HEK293 (cell line): ENCODE measurements at regions not wholly inside any gene's neighbourhood (a gene's known extent, or its start where the extent isn't known, plus 50 kb on each side); places are given as distances from the start of the nearest gene placed in this dataset.
A peak's percentile ranks its signal among the peaks of the same experiment; 100 is the strongest.

Experiments
- CTCF ChIA-PET: fragments of 350-600 bp; formaldehyde crosslinking; extraction: SDS; loops from one replicate; lab custom pipeline; 2021; ENCODE audit warnings: antibody characterized with exemption; lab: Yijun Ruan, JAX
- POLR2A ChIA-PET: fragments of 300-600 bp; formaldehyde crosslinking; extraction: SDS; loops from one replicate; lab custom pipeline; 2020; ENCODE audit warnings: antibody characterized with exemption, inconsistent platforms; lab: Yijun Ruan, JAX
- H3K27ac ChIP-seq: fragments of 200-500 bp; sonication (Bioruptor generic); 2 replicates; pipeline ENCODE4 v1.5.1; 2014; ENCODE audit warnings: low read depth, low read length, control low read depth, inconsistent platforms; ENCODE audit errors: extremely low read depth
- H3K36me3 ChIP-seq, 2 experiments: fragments of 200-500 bp in 1 of 2; sonication (Bioruptor generic) in 1 of 2; 1 replicate in 1 of 2; 2 replicates in 1 of 2; pipeline ENCODE4 v1.5.1; 2014 to 2017; ENCODE audit warnings: inconsistent platforms in 2 of 2, low read length in 2 of 2; ENCODE audit not compliant: control insufficient read depth in 2 of 2, insufficient read depth in 1 of 2
- H3K4me1 ChIP-seq: fragments of 200-500 bp; sonication (Bioruptor generic); 2 replicates; pipeline ENCODE4 v1.5.1; 2014; ENCODE audit warnings: mild to moderate bottlenecking, low read length, inconsistent platforms; ENCODE audit not compliant: control insufficient read depth, insufficient read depth
- H3K4me3 ChIP-seq: 2 replicates; pipeline ENCODE4 v1.5.1; 2011; ENCODE audit warnings: low read depth, mild to moderate bottlenecking, control low read depth, low read length, moderate library complexity
- H3K9me3 ChIP-seq: fragments of 200-500 bp; sonication (Bioruptor generic); 2 replicates; pipeline ENCODE4 v1.5.1; 2014; ENCODE audit warnings: low read depth, low read length, inconsistent platforms; ENCODE audit not compliant: control insufficient read depth, insufficient read depth
- ATF2 ChIP-seq: fragments of 450-650 bp; formaldehyde crosslinking; IDR thresholded peaks from 2 replicates; pipeline ENCODE4 v1.5.1; 2016; ENCODE audit warnings: missing biosample characterization, missing genetic modification characterization, low read depth
- EGR2 ChIP-seq: fragments of 450-650 bp; formaldehyde crosslinking; IDR thresholded peaks from 2 replicates; pipeline ENCODE4 v1.5.1; 2016; ENCODE audit warnings: low read depth, missing biosample characterization, missing genetic modification characterization
- GLIS1 ChIP-seq: fragments of 450-650 bp; formaldehyde crosslinking; IDR thresholded peaks from 2 replicates; pipeline ENCODE4 v1.5.1; 2016; ENCODE audit warnings: missing biosample characterization, missing genetic modification characterization
- HIC1 ChIP-seq: fragments of 450-650 bp; formaldehyde crosslinking; IDR thresholded peaks from 2 replicates; pipeline ENCODE4 v1.5.1; 2016; ENCODE audit warnings: missing biosample characterization, missing genetic modification characterization
- HOXA7 ChIP-seq: sonication (generic); formaldehyde crosslinking; IDR thresholded peaks from 2 replicates; pipeline ENCODE4 v1.8.1; 2022; ENCODE audit warnings: missing genetic modification reagents, borderline replicate concordance
- KLF9 ChIP-seq: fragments of 450-650 bp; formaldehyde crosslinking; IDR thresholded peaks from 2 replicates; pipeline ENCODE4 v1.5.1; 2016; ENCODE audit warnings: missing biosample characterization, missing genetic modification characterization, low read depth
- SP7 ChIP-seq: fragments of 450-650 bp; formaldehyde crosslinking; IDR thresholded peaks from 2 replicates; pipeline ENCODE4 v1.5.1; 2016; ENCODE audit warnings: missing biosample characterization, missing genetic modification characterization
- YY2 ChIP-seq: fragments of 450-650 bp; formaldehyde crosslinking; IDR thresholded peaks from 2 replicates; pipeline ENCODE4 v1.5.1; 2016; ENCODE audit warnings: missing biosample characterization, missing genetic modification characterization
- ZBTB44 ChIP-seq: fragments of 450-650 bp; IDR thresholded peaks from 2 replicates; pipeline ENCODE4 v1.5.1; 2018; ENCODE audit warnings: missing biosample characterization, mild to moderate bottlenecking, missing genetic modification characterization
- ZBTB48 ChIP-seq: fragments of 450-650 bp; formaldehyde crosslinking; IDR thresholded peaks from 2 replicates; pipeline ENCODE4 v1.5.1; 2016; ENCODE audit warnings: missing biosample characterization, missing genetic modification characterization
- ZFHX2 ChIP-seq: fragments of 450-650 bp; formaldehyde crosslinking; conservative IDR thresholded peaks from 2 replicates; pipeline ENCODE4 v1.5.1; 2016; ENCODE audit warnings: missing biosample characterization, missing genetic modification characterization
- ZNF26 ChIP-seq: fragments of 450-650 bp; formaldehyde crosslinking; IDR thresholded peaks from 2 replicates; pipeline ENCODE4 v1.5.1; 2016; ENCODE audit warnings: missing biosample characterization, missing genetic modification characterization
- ZNF335 ChIP-seq: fragments of 450-650 bp; formaldehyde crosslinking; conservative IDR thresholded peaks from 2 replicates; pipeline ENCODE4 v1.5.1; 2016; ENCODE audit warnings: missing biosample characterization, missing genetic modification characterization
- ZNF423 ChIP-seq: fragments of 450-650 bp; formaldehyde crosslinking; IDR thresholded peaks from 2 replicates; pipeline ENCODE4 v1.5.1; 2016; ENCODE audit warnings: missing biosample characterization, missing genetic modification characterization
- ZNF48 ChIP-seq: fragments of 450-650 bp; formaldehyde crosslinking; IDR thresholded peaks from 2 replicates; pipeline ENCODE4 v1.5.1; 2016; ENCODE audit warnings: missing biosample characterization, missing genetic modification characterization
- ZNF585B ChIP-seq: fragments of 450-650 bp; formaldehyde crosslinking; IDR thresholded peaks from 2 replicates; pipeline ENCODE4 v1.5.1; 2016; ENCODE audit warnings: missing biosample characterization, missing genetic modification characterization
- ZNF600 ChIP-seq: fragments of 450-650 bp; formaldehyde crosslinking; IDR thresholded peaks from 2 replicates; pipeline ENCODE4 v1.5.1; 2016; ENCODE audit warnings: missing biosample characterization, missing genetic modification characterization
- ZNF654 ChIP-seq: fragments of 450-650 bp; formaldehyde crosslinking; IDR thresholded peaks from 2 replicates; pipeline ENCODE4 v1.5.1; 2016; ENCODE audit warnings: low read depth, missing biosample characterization, missing genetic modification characterization
- ZSCAN5A ChIP-seq: fragments of 450-650 bp; formaldehyde crosslinking; IDR thresholded peaks from 2 replicates; pipeline ENCODE4 v1.5.1; 2016; ENCODE audit warnings: missing biosample characterization, missing genetic modification characterization
- TF ChIP-seq, protein P1 (sequence below): fragments of 450-650 bp; formaldehyde crosslinking; IDR thresholded peaks from 2 replicates; pipeline ENCODE4 v1.5.1; 2017; ENCODE audit warnings: missing biosample characterization, missing genetic modification characterization
- TF ChIP-seq, protein P2 (sequence below): fragments of 450-650 bp; formaldehyde crosslinking; IDR thresholded peaks from 2 replicates; pipeline ENCODE4 v1.5.1; 2016; ENCODE audit warnings: missing biosample characterization, missing genetic modification characterization, low read depth

DNA sequence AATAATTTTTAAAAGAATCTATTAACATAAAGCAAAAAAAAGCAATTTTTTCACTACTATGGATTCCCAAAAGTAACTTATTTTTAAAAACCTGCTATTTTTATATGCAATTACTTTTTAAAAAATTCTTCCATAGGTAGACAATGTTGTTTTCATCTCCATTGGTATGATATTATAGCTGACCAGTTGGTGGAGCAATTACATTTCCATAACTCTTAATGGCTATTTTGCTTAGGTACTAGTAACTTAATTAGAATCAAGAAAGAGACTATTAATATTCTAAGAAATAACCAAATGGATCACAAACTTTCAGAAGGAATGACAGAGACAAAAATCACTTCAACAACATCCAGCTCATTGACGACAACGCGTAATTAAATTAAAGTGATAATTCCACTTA, 64.7 kb upstream of the PTCSC3 start:
- H3K36me3 ChIP-seq: no peaks in the 10 kb centered on the region
- ChIA-PET POLR2A (no interaction called here), CTCF (interaction anchor here (0.6 to 2.0 kb wide), 6 partner anchors 10 to 151 kb away, joined by 3 to 6 read pairs (median 4); no protein-coding TSS in a partner anchor)
- peaks cover 8% of the 10 kb centered on the region; the same call in 1 of the 2 replicates for H3K4me1 ChIP-seq
- no peak for TF ChIP-seq KLF9 (tag by site-specific recombination)
- TF ChIP-seq ZNF654 (tag by site-specific recombination): peak; percentile 9; the same call in 1 of the 2 replicates
- H3K27ac ChIP-seq: no peak overlapping the region
- no peaks in the 10 kb centered on the region for H3K9me3 ChIP-seq
- H3K4me3 ChIP-seq: no peak overlapping the region

DNA sequence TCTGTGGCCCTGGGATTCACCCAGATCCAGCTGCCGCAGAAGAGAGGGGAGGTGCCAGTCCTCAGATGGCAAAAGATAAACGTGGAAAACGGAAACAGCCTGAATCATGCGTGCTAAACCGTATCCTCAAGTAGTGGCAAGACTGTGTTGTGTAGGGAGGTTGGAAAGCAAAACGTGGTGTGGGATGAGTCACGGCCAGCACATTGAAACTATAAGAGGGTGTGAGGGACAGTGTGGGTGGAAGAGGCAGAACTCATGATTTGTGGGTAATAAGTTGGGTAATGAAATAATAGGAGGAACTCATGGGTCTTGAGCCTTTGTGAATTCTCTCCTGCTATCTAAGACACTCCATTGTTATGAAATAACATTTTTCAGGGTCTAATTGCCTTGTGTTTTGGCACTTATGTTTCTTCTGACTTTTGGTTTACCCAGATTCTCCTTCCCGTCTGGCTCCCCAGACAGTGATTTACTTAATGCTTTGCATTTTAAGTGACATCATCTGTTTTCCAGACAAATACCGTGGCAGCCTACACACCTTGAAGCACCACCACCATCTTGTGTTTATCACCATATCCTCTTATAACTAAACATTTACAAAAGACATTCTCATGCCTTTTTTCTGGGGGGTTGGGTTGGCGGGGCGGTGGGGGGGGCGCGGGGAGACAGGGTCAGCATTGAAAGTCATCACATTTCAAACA, 62.3 kb upstream of the PTCSC3 start:
- Histone ChIP-seq H3K4me3 (no peak overlapping the region), H3K9me3 (no peaks in the 10 kb centered on the region), H3K4me1 (peaks cover 8% of the 10 kb centered on the region; the same call in 1 of the 2 replicates), H3K27ac (no peak overlapping the region; the same call in 1 of the 2 replicates), H3K36me3 (no peaks in the 10 kb centered on the region)
- CTCF ChIA-PET: no interaction called here
- POLR2A ChIA-PET: no interaction called here
- TF ChIP-seq, protein P1, sequence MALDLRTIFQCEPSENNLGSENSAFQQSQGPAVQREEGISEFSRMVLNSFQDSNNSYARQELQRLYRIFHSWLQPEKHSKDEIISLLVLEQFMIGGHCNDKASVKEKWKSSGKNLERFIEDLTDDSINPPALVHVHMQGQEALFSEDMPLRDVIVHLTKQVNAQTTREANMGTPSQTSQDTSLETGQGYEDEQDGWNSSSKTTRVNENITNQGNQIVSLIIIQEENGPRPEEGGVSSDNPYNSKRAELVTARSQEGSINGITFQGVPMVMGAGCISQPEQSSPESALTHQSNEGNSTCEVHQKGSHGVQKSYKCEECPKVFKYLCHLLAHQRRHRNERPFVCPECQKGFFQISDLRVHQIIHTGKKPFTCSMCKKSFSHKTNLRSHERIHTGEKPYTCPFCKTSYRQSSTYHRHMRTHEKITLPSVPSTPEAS (tag by site-specific recombination): no peak
- TF ChIP-seq ZSCAN5A: no peak
- no peak for TF ChIP-seq SP7 (tag by site-specific recombination)
- peak; percentile 51; the same call in 1 of the 2 replicates for TF ChIP-seq ATF2
- TF ChIP-seq ZNF600: no peak
- TF ChIP-seq ZNF48 (tag by site-specific recombination): no peak
- TF ChIP-seq, protein P2, sequence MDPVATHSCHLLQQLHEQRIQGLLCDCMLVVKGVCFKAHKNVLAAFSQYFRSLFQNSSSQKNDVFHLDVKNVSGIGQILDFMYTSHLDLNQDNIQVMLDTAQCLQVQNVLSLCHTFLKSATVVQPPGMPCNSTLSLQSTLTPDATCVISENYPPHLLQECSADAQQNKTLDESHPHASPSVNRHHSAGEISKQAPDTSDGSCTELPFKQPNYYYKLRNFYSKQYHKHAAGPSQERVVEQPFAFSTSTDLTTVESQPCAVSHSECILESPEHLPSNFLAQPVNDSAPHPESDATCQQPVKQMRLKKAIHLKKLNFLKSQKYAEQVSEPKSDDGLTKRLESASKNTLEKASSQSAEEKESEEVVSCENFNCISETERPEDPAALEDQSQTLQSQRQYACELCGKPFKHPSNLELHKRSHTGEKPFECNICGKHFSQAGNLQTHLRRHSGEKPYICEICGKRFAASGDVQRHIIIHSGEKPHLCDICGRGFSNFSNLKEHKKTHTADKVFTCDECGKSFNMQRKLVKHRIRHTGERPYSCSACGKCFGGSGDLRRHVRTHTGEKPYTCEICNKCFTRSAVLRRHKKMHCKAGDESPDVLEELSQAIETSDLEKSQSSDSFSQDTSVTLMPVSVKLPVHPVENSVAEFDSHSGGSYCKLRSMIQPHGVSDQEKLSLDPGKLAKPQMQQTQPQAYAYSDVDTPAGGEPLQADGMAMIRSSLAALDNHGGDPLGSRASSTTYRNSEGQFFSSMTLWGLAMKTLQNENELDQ (tag by site-specific recombination): no peak
- no peak for TF ChIP-seq YY2 (tag by site-specific recombination)
- TF ChIP-seq ZNF26 (tag by site-specific recombination): no peak
- TF ChIP-seq ZFHX2: peak; percentile 87
- TF ChIP-seq ZNF423 (tag by site-specific recombination): no peak
- peak; percentile 75 for TF ChIP-seq EGR2 (tag by site-specific recombination)
- TF ChIP-seq ZNF585B (tag by site-specific recombination): no peak
- no peak for TF ChIP-seq GLIS1 (tag by site-specific recombination)
- TF ChIP-seq HIC1 (tag by site-specific recombination): no peak
- TF ChIP-seq ZBTB48 (tag by site-specific recombination): no peak
- TF ChIP-seq HOXA7: no peak
- no peak for TF ChIP-seq ZBTB44
- TF ChIP-seq ZNF335 (tag by site-specific recombination): no peak
